ENCODE measurements at regions not wholly inside any gene's neighbourhood (a gene's known extent, or its start where the extent isn't known, plus 50 kb on each side); places are given as distances from the start of the nearest gene placed in this dataset.

GRCh38 chr14:32003585-32003984, 73.5 kb upstream of the ARHGAP5 start:
- TF ChIP-seq POLR2A (IDR thresholded peaks at IDR 0.05) (no peak), CTCF (IDR thresholded peaks at IDR 0.05) (no peak)

All from heart left ventricle (tissue), 13 donors.